Thoracic aorta (tissue), 2 donors: ENCODE measurements at regions not wholly inside any gene's neighbourhood (a gene's known extent, or its start where the extent isn't known, plus 50 kb on each side); places are given as distances from the start of the nearest gene placed in this dataset.
"Not testable (repeated sequence)": the region's sequence is repeated elsewhere in the genome, so short reads cannot be mapped to it uniquely, and the experiment has no call there.

Experiments used
- ATAC-seq: fragments of 150-250 bp; one replicate; pipeline ENCODE4 v1.8.0; 2017; ENCODE audit warnings: low read depth; ENCODE audit not compliant: insufficient number of reproducible peaks, low FRiP score
- DNase-seq: peaks from one replicate; pipeline ENCODE4 v3.0.0-alpha.2; 2020; ENCODE audit warnings: low spot score
- H3K27ac ChIP-seq, 2 donors: fragments of 200-600 bp; sonication (generic); 1 replicate in 1 of 2; 2 replicates in 1 of 2; pipeline ENCODE4 v1.5.1; 2016; ENCODE audit warnings: mild to moderate bottlenecking in 2 of 2, moderate library complexity in 2 of 2
- H3K27me3 ChIP-seq: fragments of 200-600 bp; sonication (generic); replicated peaks from 2 replicates; pipeline ENCODE4 v1.6.0; 2016; ENCODE audit warnings: mild to moderate bottlenecking; ENCODE audit not compliant: insufficient read depth
- H3K36me3 ChIP-seq: fragments of 200-600 bp; sonication (generic); one replicate; pipeline ENCODE4 v1.5.1; 2016
- H3K4me1 ChIP-seq, 2 donors: fragments of 200-600 bp; sonication (generic); 1 replicate in 1 of 2; 2 replicates in 1 of 2; pipeline versions ENCODE4 v1.5.1 to v1.6.0; 2016; ENCODE audit warnings: low read depth in 2 of 2, mild to moderate bottlenecking in 1 of 2; ENCODE audit not compliant: control insufficient read depth in 1 of 2
- H3K4me3 ChIP-seq: fragments of 200-600 bp; sonication (generic); 2 replicates; pipeline ENCODE4 v1.5.1; 2016; ENCODE audit warnings: mild to moderate bottlenecking
- H3K9me3 ChIP-seq: fragments of 200-600 bp; sonication (generic); 2 replicates; pipeline ENCODE4 v1.5.1; 2016
- CTCF ChIP-seq: fragments of 200-600 bp; sonication (generic); IDR thresholded peaks from one replicate; pipeline ENCODE4 v1.5.1; 2019; ENCODE audit warnings: antibody characterized with exemption

- DNase-seq (no peak), ATAC-seq (no peak)
- H3K4me1 ChIP-seq: peaks cover 0 to 14% of the 10 kb centered on the region in 2 donors
- no peak overlapping the region for H3K27ac ChIP-seq
- no peaks in the 10 kb centered on the region for H3K9me3 ChIP-seq
- no peaks in the 10 kb centered on the region for H3K27me3 ChIP-seq
- H3K4me3 ChIP-seq: no peak overlapping the region
- no peaks in the 10 kb centered on the region for H3K36me3 ChIP-seq
- no peak for TF ChIP-seq CTCF
Observed at GRCh38 chr12:87430444-87430843, 598.8 kb downstream of the C12orf50 start.

- H3K36me3 ChIP-seq: no peaks in the 10 kb centered on the region
- peaks cover 0 to 14% of the 10 kb centered on the region in 2 donors for H3K4me1 ChIP-seq
- H3K27ac ChIP-seq: no peak overlapping the region
- no peaks in the 10 kb centered on the region for H3K27me3 ChIP-seq
- DNase-seq (no peak), ATAC-seq (peak; percentile 20)
- no peaks in the 10 kb centered on the region for H3K9me3 ChIP-seq
- TF ChIP-seq CTCF: no peak
- no peak overlapping the region for H3K4me3 ChIP-seq
Observed at GRCh38 chr12:87428701-87429277, 600.4 kb downstream of the C12orf50 start.

GRCh38 chr12:87427770-87428169 is 601.4 kb downstream of the C12orf50 start:
- TF ChIP-seq CTCF: no peak
- peaks cover 0 to 14% of the 10 kb centered on the region in 2 donors for H3K4me1 ChIP-seq
- ATAC-seq (no peak), DNase-seq (no peak)
- H3K27me3 ChIP-seq: no peaks in the 10 kb centered on the region
- no peaks in the 10 kb centered on the region for H3K9me3 ChIP-seq
- no peaks in the 10 kb centered on the region for H3K36me3 ChIP-seq
- H3K4me3 ChIP-seq: no peak overlapping the region
- H3K27ac ChIP-seq: no peak overlapping the region

- no peak for TF ChIP-seq CTCF
- Histone ChIP-seq H3K4me1 (peaks cover 0 to 14% of the 10 kb centered on the region in 2 donors), H3K27me3 (no peaks in the 10 kb centered on the region), H3K4me3 (no peak overlapping the region), H3K27ac (no peak overlapping the region), H3K36me3 (no peaks in the 10 kb centered on the region), H3K9me3 (no peaks in the 10 kb centered on the region)
- DNase-seq (no peak), ATAC-seq (no peak)
Observed at GRCh38 chr12:87425942-87426554, 603.2 kb downstream of the C12orf50 start.

DNA sequence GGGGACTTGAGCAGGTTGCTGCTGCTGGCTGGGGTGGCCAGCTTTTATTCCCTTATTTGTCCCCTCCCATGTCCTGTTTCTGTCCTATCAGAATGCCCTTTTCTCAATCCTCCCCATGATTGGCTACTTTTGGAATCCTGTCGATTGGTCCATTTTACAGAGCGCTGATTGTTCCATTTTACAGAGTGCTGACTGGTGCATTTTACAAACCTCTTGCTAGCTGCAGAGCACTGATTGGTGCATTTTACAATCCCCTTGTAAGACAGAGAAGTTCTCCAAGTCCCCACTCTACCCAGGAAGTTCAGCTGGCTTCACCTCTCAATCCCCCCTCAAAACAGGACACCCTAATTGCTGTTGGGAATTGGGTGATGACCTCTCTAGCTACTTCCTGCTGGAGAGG is 608.0 kb downstream of the C12orf50 start:
- not testable (repeated sequence) for DNase-seq, H3K27me3 ChIP-seq, H3K9me3 ChIP-seq, H3K36me3 ChIP-seq, H3K27ac ChIP-seq, H3K4me1 ChIP-seq, ATAC-seq, H3K4me3 ChIP-seq

- H3K36me3 ChIP-seq: no peaks in the 10 kb centered on the region
- H3K4me1 ChIP-seq: no peaks in the 10 kb centered on the region
- H3K27ac ChIP-seq: no peak overlapping the region
- ATAC-seq (no peak), DNase-seq (no peak)
- no peaks in the 10 kb centered on the region for H3K9me3 ChIP-seq
- TF ChIP-seq CTCF: no peak
- H3K27me3 ChIP-seq: no peaks in the 10 kb centered on the region
- no peak overlapping the region for H3K4me3 ChIP-seq
Observed at GRCh38 chr12:87413784-87414183, 615.4 kb downstream of the C12orf50 start.
